ENCODE measurements at regions not wholly inside any gene's neighbourhood (a gene's known extent, or its start where the extent isn't known, plus 50 kb on each side); places are given as distances from the start of the nearest gene placed in this dataset.

GRCh38 chr7:32223721-32224120, 153.5 kb upstream of the PDE1C start:
- CTCF ChIA-PET, result no interaction called here
- H3K36me3 Mint-ChIP-seq (ENCODE audit: insufficient read depth, unreplicated experiment), result no peaks in the 10 kb centered on the region

GRCh38 chr7:32223071-32223650, 153.0 kb upstream of the PDE1C start:
- H3K4me1 Mint-ChIP-seq (ENCODE audit: low read depth, unreplicated experiment), result no peaks in the 10 kb centered on the region
- peaks cover 94% of the 10 kb centered on the region for H3K27me3 Mint-ChIP-seq (ENCODE audit: unreplicated experiment)
- CTCF ChIA-PET, result no interaction called here
- BruUV-seq (replicated peaks), result no TSS peak
- no peak for TF ChIP-seq CTCF (IDR thresholded peaks at IDR 0.05; ENCODE audit: unreplicated experiment)
- H3K9me3 Mint-ChIP-seq (ENCODE audit: low read depth, unreplicated experiment), result no peaks in the 10 kb centered on the region
- H3K36me3 Mint-ChIP-seq (ENCODE audit: insufficient read depth, unreplicated experiment), result no peaks in the 10 kb centered on the region
- H3K27ac Mint-ChIP-seq (ENCODE audit: unreplicated experiment), result no peak overlapping the region
- intact Hi-C loops (cut with micrococcal nuclease; ENCODE audit: unreplicated experiment), result no loop called here
- no peak overlapping the region for H3K4me3 Mint-ChIP-seq (ENCODE audit: low read depth, unreplicated experiment)
- DNase-seq, result no peak

More at GRCh38 chr7:32223721-32224120, 153.5 kb upstream of the PDE1C start:
- intact Hi-C loops (cut with micrococcal nuclease; ENCODE audit: unreplicated experiment), result no loop called here
- Mint-ChIP-seq H3K4me3 (ENCODE audit: low read depth, unreplicated experiment) (no peak overlapping the region), H3K27me3 (ENCODE audit: unreplicated experiment) (peaks cover 94% of the 10 kb centered on the region), H3K27ac (ENCODE audit: unreplicated experiment) (no peak overlapping the region), H3K9me3 (ENCODE audit: low read depth, unreplicated experiment) (no peaks in the 10 kb centered on the region), H3K4me1 (ENCODE audit: low read depth, unreplicated experiment) (no peaks in the 10 kb centered on the region)
- TF ChIP-seq CTCF (IDR thresholded peaks at IDR 0.05; ENCODE audit: unreplicated experiment), result no peak
- DNase-seq, result no peak
- no TSS peak for BruUV-seq (replicated peaks)

- Mint-ChIP-seq H3K4me1 (ENCODE audit: low read depth, unreplicated experiment) (no peaks in the 10 kb centered on the region), H3K9me3 (ENCODE audit: low read depth, unreplicated experiment) (no peaks in the 10 kb centered on the region), H3K27me3 (ENCODE audit: unreplicated experiment) (peaks cover 94% of the 10 kb centered on the region), H3K36me3 (ENCODE audit: insufficient read depth, unreplicated experiment) (no peaks in the 10 kb centered on the region), H3K27ac (ENCODE audit: unreplicated experiment) (no peak overlapping the region), H3K4me3 (ENCODE audit: low read depth, unreplicated experiment) (no peak overlapping the region)
- no peak for DNase-seq
- TF ChIP-seq CTCF (IDR thresholded peaks at IDR 0.05; ENCODE audit: unreplicated experiment), result no peak
- CTCF ChIA-PET, result no interaction called here
- intact Hi-C loops (cut with micrococcal nuclease; ENCODE audit: unreplicated experiment), result no loop called here
- BruUV-seq (replicated peaks), result no TSS peak
These were observed 152.2 kb upstream of the PDE1C start for GRCh38 chr7:32222251-32222900.

- Mint-ChIP-seq H3K4me3 (ENCODE audit: low read depth, unreplicated experiment) (no peak overlapping the region), H3K36me3 (ENCODE audit: insufficient read depth, unreplicated experiment) (no peaks in the 10 kb centered on the region), H3K27me3 (ENCODE audit: unreplicated experiment) (peaks cover 94% of the 10 kb centered on the region), H3K27ac (ENCODE audit: unreplicated experiment) (no peak overlapping the region), H3K9me3 (ENCODE audit: low read depth, unreplicated experiment) (no peaks in the 10 kb centered on the region), H3K4me1 (ENCODE audit: low read depth, unreplicated experiment) (no peaks in the 10 kb centered on the region)
- no peak for DNase-seq
- intact Hi-C loops (cut with micrococcal nuclease; ENCODE audit: unreplicated experiment), result no loop called here
- no TSS peak for BruUV-seq (replicated peaks)
- TF ChIP-seq CTCF (IDR thresholded peaks at IDR 0.05; ENCODE audit: unreplicated experiment), result no peak
- CTCF ChIA-PET, result no interaction called here
These were observed 151.5 kb upstream of the PDE1C start for GRCh38 chr7:32221736-32222135.
